CD14-positive monocyte (primary cell): ENCODE measurements at regions not wholly inside any gene's neighbourhood (a gene's known extent, or its start where the extent isn't known, plus 50 kb on each side); places are given as distances from the start of the nearest gene placed in this dataset.

Experiments
- DNase-seq, 3 donors: peaks; one replicate each; pipeline ENCODE4 v3.0.0-alpha.2; 2011 to 2022
- H2AFZ ChIP-seq: 2 replicates; pipeline ENCODE4 v1.6.0; 2012; ENCODE audit warnings: mild to moderate bottlenecking, low read depth, low read length, inconsistent platforms; ENCODE audit not compliant: insufficient read depth, poor library complexity, severe bottlenecking
- H3K27ac ChIP-seq, 2 donors: 1 replicate in 1 of 2; 2 replicates in 1 of 2; pipeline ENCODE4 v1.5.1; 2012 to 2013; ENCODE audit warnings: low read length in 2 of 2, control low read depth in 1 of 2, inconsistent platforms in 1 of 2, low read depth in 1 of 2, mild to moderate bottlenecking in 1 of 2
- H3K27me3 ChIP-seq, 2 donors: one replicate each; pipeline versions ENCODE4 v1.6.0 to v1.6.1; 2011 to 2013; ENCODE audit warnings: low read length in 2 of 2; ENCODE audit not compliant: control insufficient read depth in 2 of 2, insufficient read depth in 2 of 2
- H3K36me3 ChIP-seq, 2 donors: replicated peaks in 1 of 2; 1 replicate in 1 of 2; 2 replicates in 1 of 2; pipeline versions ENCODE4 v1.5.1 to v1.6.1; 2012 to 2013; ENCODE audit warnings: low read length in 2 of 2, control low read depth in 1 of 2, inconsistent platforms in 1 of 2, mild to moderate bottlenecking in 1 of 2; ENCODE audit not compliant: insufficient read depth in 2 of 2, control insufficient read depth in 1 of 2
- H3K4me1 ChIP-seq, 2 donors: 1 replicate in 1 of 2; 2 replicates in 1 of 2; pipeline versions ENCODE4 v1.5.1 to v1.6.1; 2012 to 2013; ENCODE audit warnings: low read length in 2 of 2, control low read depth in 1 of 2, inconsistent platforms in 1 of 2, mild to moderate bottlenecking in 1 of 2, moderate library complexity in 1 of 2; ENCODE audit not compliant: insufficient read depth in 2 of 2, control insufficient read depth in 1 of 2
- H3K4me2 ChIP-seq: replicated peaks from 2 replicates; pipeline ENCODE3; 2012; ENCODE audit warnings: low read length, moderate library complexity, mild to moderate bottlenecking; ENCODE audit not compliant: poor library complexity, severe bottlenecking; ENCODE audit errors: extremely low read depth
- H3K4me3 ChIP-seq, 3 experiments: fragments of 200-600 bp in 1 of 3; sonication (generic) in 1 of 3; replicated peaks in 1 of 3; 1 replicate in 2 of 3; 2 replicates in 1 of 3; pipeline ENCODE4 v1.5.1; 2011 to 2013; ENCODE audit warnings: low read length in 3 of 3, mild to moderate bottlenecking in 3 of 3, control low read depth in 2 of 3, low read depth in 2 of 3, inconsistent platforms in 1 of 3, moderate library complexity in 1 of 3
- H3K79me2 ChIP-seq: 2 replicates; pipeline ENCODE4 v1.6.0; 2012; ENCODE audit warnings: mild to moderate bottlenecking, control low read depth, inconsistent platforms, low read length, moderate library complexity; ENCODE audit not compliant: insufficient read depth
- H3K9ac ChIP-seq: 2 replicates; pipeline ENCODE4 v1.6.0; 2017; ENCODE audit warnings: low read length, mild to moderate bottlenecking; ENCODE audit not compliant: insufficient read depth, poor library complexity, severe bottlenecking
- H3K9me3 ChIP-seq, 2 donors: replicated peaks in 1 of 2; 1 replicate in 1 of 2; 2 replicates in 1 of 2; pipeline versions ENCODE4 v1.5.1 to v1.6.1; 2012 to 2013; ENCODE audit warnings: low read length in 2 of 2, control low read depth in 1 of 2; ENCODE audit not compliant: control insufficient read depth in 1 of 2, insufficient read depth in 1 of 2
- H4K20me1 ChIP-seq: 2 replicates; pipeline ENCODE4 v1.6.0; 2012; ENCODE audit warnings: mild to moderate bottlenecking, low read length, control low read depth, moderate library complexity; ENCODE audit not compliant: insufficient read depth
- H3K27ac Mint-ChIP-seq, 7 donors: one replicate each; pipeline ENCODE4 v1.8.0; 2020; ENCODE audit warnings: mild to moderate bottlenecking in 7 of 7, mixed read lengths in 7 of 7, moderate library complexity in 6 of 7, inconsistent platforms in 2 of 7
- H3K27me3 Mint-ChIP-seq, 3 donors: one replicate each; pipeline ENCODE4 v1.8.0; 2021 to 2022; ENCODE audit warnings: low read depth in 3 of 3, mild to moderate bottlenecking in 3 of 3, mixed read lengths in 3 of 3, moderate library complexity in 3 of 3, inconsistent platforms in 1 of 3
- H3K36me3 Mint-ChIP-seq, 2 donors: one replicate each; pipeline ENCODE4 v1.8.0; 2020; ENCODE audit warnings: mixed read lengths in 2 of 2, inconsistent platforms in 1 of 2, mild to moderate bottlenecking in 1 of 2
- H3K4me1 Mint-ChIP-seq: one replicate; pipeline ENCODE4 v1.8.0; 2020; ENCODE audit warnings: mild to moderate bottlenecking, mixed read lengths
- H3K4me3 Mint-ChIP-seq, 2 donors: one replicate each; pipeline ENCODE4 v1.8.0; 2020; ENCODE audit warnings: mild to moderate bottlenecking in 2 of 2, mixed read lengths in 2 of 2, moderate library complexity in 1 of 2
- H3K9me3 Mint-ChIP-seq, 7 donors: one replicate each; pipeline ENCODE4 v1.8.0; 2020 to 2022; ENCODE audit warnings: mixed read lengths in 7 of 7, mild to moderate bottlenecking in 6 of 7, moderate library complexity in 6 of 7, inconsistent platforms in 2 of 7
- whole genome bisulfite sequencing: methylation state at CpG from one replicate; pipeline ENCODE4 v1.1.5; 2013; ENCODE audit warnings: missing lambda C conversion rate; ENCODE audit not compliant: insufficient coverage; 5-methylcytosine and 5-hydroxymethylcytosine counted together
- intact Hi-C, 2 donors: fragments of 100-400 bp; cut with micrococcal nuclease; formaldehyde crosslinking; loops; one replicate each; pipeline versions ENCODE4 v1.15.0 to v1.15.1; 2023
- TF ChIP-seq, protein P1 (sequence below): fragments of 200-600 bp; IDR thresholded peaks from one replicate; pipeline ENCODE4 v1.8.0; 2022; ENCODE audit warnings: antibody characterized with exemption, mild to moderate bottlenecking

DNA sequence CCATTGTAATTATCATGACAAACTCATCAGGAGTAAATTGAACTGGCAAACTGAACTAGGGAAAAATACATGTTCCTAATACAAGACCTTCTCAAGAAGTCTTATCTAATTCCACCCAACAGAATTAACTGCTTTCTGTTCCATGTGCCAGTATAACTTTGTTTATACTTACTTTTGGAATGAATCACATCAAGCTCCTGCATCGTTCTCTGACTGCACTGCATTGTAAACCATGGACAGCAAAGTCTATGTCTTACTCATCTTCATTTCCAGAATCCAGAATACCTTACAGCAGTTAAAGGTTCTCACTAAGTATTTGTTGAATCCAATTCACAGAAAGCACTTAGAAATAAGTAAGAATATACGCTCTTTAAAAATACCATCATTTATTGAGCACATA lies 102.8 kb downstream of the PLK2 start:
- WGBS, result no CpG with 5 or more reads among the region's 2 CpGs

DNA sequence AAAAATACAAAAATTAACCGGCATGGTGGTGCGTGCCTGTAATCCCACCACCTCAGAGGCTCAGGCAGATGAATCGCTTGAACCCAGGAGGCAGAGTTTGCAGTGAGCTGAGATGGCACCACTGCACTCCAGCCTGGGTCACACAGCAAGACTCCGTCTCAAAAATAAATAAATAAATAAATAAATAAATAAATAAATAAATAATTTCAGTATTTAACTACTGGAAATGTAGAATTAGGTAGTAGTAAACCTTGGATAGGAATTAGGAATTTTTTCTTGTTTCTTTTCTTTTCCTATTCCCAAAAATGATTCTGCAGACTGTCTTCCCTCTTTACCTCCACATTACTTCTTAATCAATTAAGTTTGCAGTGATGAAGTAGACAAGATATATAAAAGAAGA lies 103.2 kb downstream of the PLK2 start:
- Mint-ChIP-seq H3K9me3 (peaks cover 0 to 2% (median 0%) of the 10 kb centered on the region in 7 donors), H3K4me3 (no peak overlapping the region), H3K4me1 (no peaks in the 10 kb centered on the region), H3K27me3 (peaks cover 0 to 1% (median 0%) of the 10 kb centered on the region in 3 donors), H3K27ac (no peak overlapping the region), H3K36me3 (no peaks in the 10 kb centered on the region)
- intact Hi-C loops, result no loop called here
- H3K9me3 ChIP-seq, result no peaks in the 10 kb centered on the region
- WGBS, result no CpG with 5 or more reads among the region's 4 CpGs
- no peak overlapping the region for H3K9ac ChIP-seq
- no peaks in the 10 kb centered on the region for H3K36me3 ChIP-seq
- H4K20me1 ChIP-seq, result no peaks in the 10 kb centered on the region
- no peaks in the 10 kb centered on the region for H3K4me1 ChIP-seq
- TF ChIP-seq, protein P1, sequence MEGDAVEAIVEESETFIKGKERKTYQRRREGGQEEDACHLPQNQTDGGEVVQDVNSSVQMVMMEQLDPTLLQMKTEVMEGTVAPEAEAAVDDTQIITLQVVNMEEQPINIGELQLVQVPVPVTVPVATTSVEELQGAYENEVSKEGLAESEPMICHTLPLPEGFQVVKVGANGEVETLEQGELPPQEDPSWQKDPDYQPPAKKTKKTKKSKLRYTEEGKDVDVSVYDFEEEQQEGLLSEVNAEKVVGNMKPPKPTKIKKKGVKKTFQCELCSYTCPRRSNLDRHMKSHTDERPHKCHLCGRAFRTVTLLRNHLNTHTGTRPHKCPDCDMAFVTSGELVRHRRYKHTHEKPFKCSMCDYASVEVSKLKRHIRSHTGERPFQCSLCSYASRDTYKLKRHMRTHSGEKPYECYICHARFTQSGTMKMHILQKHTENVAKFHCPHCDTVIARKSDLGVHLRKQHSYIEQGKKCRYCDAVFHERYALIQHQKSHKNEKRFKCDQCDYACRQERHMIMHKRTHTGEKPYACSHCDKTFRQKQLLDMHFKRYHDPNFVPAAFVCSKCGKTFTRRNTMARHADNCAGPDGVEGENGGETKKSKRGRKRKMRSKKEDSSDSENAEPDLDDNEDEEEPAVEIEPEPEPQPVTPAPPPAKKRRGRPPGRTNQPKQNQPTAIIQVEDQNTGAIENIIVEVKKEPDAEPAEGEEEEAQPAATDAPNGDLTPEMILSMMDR, result no peak
- H3K27me3 ChIP-seq, result no peaks in the 10 kb centered on the region
- H3K4me3 ChIP-seq, result no peak overlapping the region
- H2AFZ ChIP-seq, result no peak overlapping the region
- no peaks in the 10 kb centered on the region for H3K79me2 ChIP-seq
- no peak overlapping the region for H3K4me2 ChIP-seq
- no peak for DNase-seq
- no peak overlapping the region for H3K27ac ChIP-seq

More for the DNA sequence above, 102.8 kb downstream of the PLK2 start:
- Histone ChIP-seq H3K4me1 (no peaks in the 10 kb centered on the region), H3K27me3 (no peaks in the 10 kb centered on the region), H4K20me1 (no peaks in the 10 kb centered on the region), H3K4me2 (no peak overlapping the region), H3K4me3 (no peak overlapping the region), H3K36me3 (no peaks in the 10 kb centered on the region), H3K79me2 (no peaks in the 10 kb centered on the region), H2AFZ (no peak overlapping the region), H3K9ac (no peak overlapping the region), H3K27ac (no peak overlapping the region), H3K9me3 (no peaks in the 10 kb centered on the region)
- Mint-ChIP-seq H3K9me3 (peaks cover 0 to 2% (median 0%) of the 10 kb centered on the region in 7 donors), H3K27ac (no peak overlapping the region), H3K4me1 (no peaks in the 10 kb centered on the region), H3K27me3 (peaks cover 0 to 1% (median 0%) of the 10 kb centered on the region in 3 donors), H3K4me3 (no peak overlapping the region), H3K36me3 (no peaks in the 10 kb centered on the region)
- no peak for DNase-seq
- intact Hi-C loops, result no loop called here
- TF ChIP-seq, protein P1, result no peak
